Breast epithelium (tissue), 3 donors: ENCODE measurements at regions not wholly inside any gene's neighbourhood (a gene's known extent, or its start where the extent isn't known, plus 50 kb on each side); places are given as distances from the start of the nearest gene placed in this dataset.

Source experiments
- POLR2A ChIP-seq: fragments of 450-650 bp; IDR thresholded peaks from one replicate; pipeline ENCODE4 v1.6.1; 2016; ENCODE audit warnings: antibody characterized with exemption, mild to moderate bottlenecking, moderate library complexity
- TF ChIP-seq, protein P1 (sequence below), 3 donors: fragments of 450-650 bp; IDR thresholded peaks; one replicate each; pipeline ENCODE4 v1.5.1; 2016 to 2017; ENCODE audit warnings: antibody characterized with exemption in 3 of 3, mild to moderate bottlenecking in 3 of 3, moderate library complexity in 3 of 3

DNA sequence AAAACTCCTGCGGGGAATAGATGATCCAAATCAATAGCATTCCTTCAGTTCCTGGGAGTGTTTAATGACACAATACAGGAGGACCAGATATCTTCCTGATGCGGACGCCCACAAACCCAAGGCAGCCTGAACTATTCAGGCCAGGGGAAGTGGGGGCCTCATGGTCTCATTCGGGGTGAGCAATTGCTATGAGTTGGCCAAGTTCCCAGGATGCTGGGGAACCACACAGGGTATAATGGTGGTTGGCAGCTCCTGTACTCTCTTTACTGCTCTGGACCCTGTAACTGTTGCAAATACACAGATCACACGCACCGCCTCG, 401.2 kb downstream of the IRS2 start:
- TF ChIP-seq, protein P1, sequence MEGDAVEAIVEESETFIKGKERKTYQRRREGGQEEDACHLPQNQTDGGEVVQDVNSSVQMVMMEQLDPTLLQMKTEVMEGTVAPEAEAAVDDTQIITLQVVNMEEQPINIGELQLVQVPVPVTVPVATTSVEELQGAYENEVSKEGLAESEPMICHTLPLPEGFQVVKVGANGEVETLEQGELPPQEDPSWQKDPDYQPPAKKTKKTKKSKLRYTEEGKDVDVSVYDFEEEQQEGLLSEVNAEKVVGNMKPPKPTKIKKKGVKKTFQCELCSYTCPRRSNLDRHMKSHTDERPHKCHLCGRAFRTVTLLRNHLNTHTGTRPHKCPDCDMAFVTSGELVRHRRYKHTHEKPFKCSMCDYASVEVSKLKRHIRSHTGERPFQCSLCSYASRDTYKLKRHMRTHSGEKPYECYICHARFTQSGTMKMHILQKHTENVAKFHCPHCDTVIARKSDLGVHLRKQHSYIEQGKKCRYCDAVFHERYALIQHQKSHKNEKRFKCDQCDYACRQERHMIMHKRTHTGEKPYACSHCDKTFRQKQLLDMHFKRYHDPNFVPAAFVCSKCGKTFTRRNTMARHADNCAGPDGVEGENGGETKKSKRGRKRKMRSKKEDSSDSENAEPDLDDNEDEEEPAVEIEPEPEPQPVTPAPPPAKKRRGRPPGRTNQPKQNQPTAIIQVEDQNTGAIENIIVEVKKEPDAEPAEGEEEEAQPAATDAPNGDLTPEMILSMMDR (IDR thresholded peaks at IDR 0.05): no peak
- no peak for TF ChIP-seq POLR2A
